A549 (cell line): ENCODE measurements at regions not wholly inside any gene's neighbourhood (a gene's known extent, or its start where the extent isn't known, plus 50 kb on each side); places are given as distances from the start of the nearest gene placed in this dataset.

Experiments
- ATAC-seq, 2 experiments: fragments of 200-7000 bp in 1 of 2; fragments of >200 bp in 1 of 2; cut with Nextera tagmentation in 1 of 2; cut with Tn5 transposase in 1 of 2; 3 replicates each; pipeline versions ENCODE4 v1.8.0 to v1.9.1; 2018 to 2020; ENCODE audit warnings: mild to moderate bottlenecking in 1 of 2, moderate library complexity in 1 of 2
- CTCF ChIA-PET: fragments of 300-600 bp; sonication (Branson Sonifier 250); formaldehyde crosslinking; extraction: SDS; loops from one replicate; lab custom pipeline; 2021; ENCODE audit warnings: antibody characterized with exemption, inconsistent platforms; lab: Yijun Ruan, JAX
- POLR2A ChIA-PET: fragments of 350-600 bp; formaldehyde crosslinking; extraction: SDS; loops from one replicate; lab custom pipeline; 2021; ENCODE audit warnings: antibody characterized with exemption, inconsistent platforms; lab: Yijun Ruan, JAX
- DNase-seq, 2 experiments: peaks; one replicate each; pipeline versions ENCODE4 v3.0.0 to v3.0.0-alpha.2; 2011 to 2016; ENCODE audit warnings: low read depth in 1 of 2, low spot score in 1 of 2
- FAIRE-seq: peaks from 2 replicates; lab custom pipeline; 2011; peaks lifted over from hg19 to GRCh38; lab: Jason Lieb, UNC
- H3K27ac ChIP-seq, 2 experiments: fragments of >200 bp; sonication (Bioruptor Twin); formaldehyde crosslinking; 3 replicates each; pipeline ENCODE4 v1.5.1; 2016 to 2017
- H3K4me1 ChIP-seq: fragments of >200 bp; sonication (Bioruptor Twin); formaldehyde crosslinking; 3 replicates; pipeline ENCODE4 v1.6.1; 2016
- H3K4me2 ChIP-seq: fragments of >200 bp; sonication (Bioruptor Twin); formaldehyde crosslinking; 3 replicates; pipeline ENCODE4 v1.6.1; 2016
- H3K4me3 ChIP-seq: fragments of >200 bp; sonication (Bioruptor Twin); formaldehyde crosslinking; 3 replicates; pipeline ENCODE4 v1.5.1; 2016
- H3K9me3 ChIP-seq: fragments of >200 bp; sonication (Bioruptor Twin); formaldehyde crosslinking; 3 replicates; pipeline ENCODE4 v1.6.1; 2016
- BHLHE40 ChIP-seq: IDR thresholded peaks from 2 replicates; pipeline ENCODE4 v1.6.1; 2012; ENCODE audit warnings: low read depth, low read length, inconsistent platforms
- CEBPB ChIP-seq, 2 experiments: fragments of >200 bp in 1 of 2; sonication (Bioruptor Twin) in 1 of 2; formaldehyde crosslinking in 1 of 2; IDR thresholded peaks; 2 replicates each; pipeline ENCODE4 v1.6.1; 2012 to 2016
- ESRRA ChIP-seq: fragments of 150-350 bp; IDR thresholded peaks from 2 replicates; pipeline ENCODE4 v1.6.1; 2014; ENCODE audit warnings: mild to moderate bottlenecking, low read length, borderline replicate concordance
- FOSL2 ChIP-seq, 2 experiments: fragments of 450-650 bp in 1 of 2; fragments of >200 bp in 1 of 2; sonication (Bioruptor Twin) in 1 of 2; formaldehyde crosslinking; IDR thresholded peaks; 2 replicates each; pipeline versions ENCODE4 v1.5.0 to v1.6.1; 2016 to 2020; ENCODE audit warnings: mild to moderate bottlenecking in 1 of 2, moderate library complexity in 1 of 2
- FOXS1 ChIP-seq: fragments of 250-450 bp; sonication (Bioruptor Pico); IDR thresholded peaks from 2 replicates; pipeline ENCODE4 v1.5.0; 2020; ENCODE audit warnings: mild to moderate bottlenecking, moderate library complexity
- HDAC2 ChIP-seq: fragments of 200-600 bp; sonication (generic); IDR thresholded peaks from 2 replicates; pipeline ENCODE4 v1.6.1; 2016
- HEYL ChIP-seq: fragments of 250-450 bp; sonication (Bioruptor Pico); IDR thresholded peaks from 2 replicates; pipeline ENCODE4 v1.8.0; 2021; ENCODE audit warnings: mild to moderate bottlenecking, moderate library complexity
- JUNB ChIP-seq: fragments of >200 bp; sonication (Bioruptor Twin); formaldehyde crosslinking; IDR thresholded peaks from 2 replicates; pipeline ENCODE4 v1.6.1; 2016
- KDM1A ChIP-seq: fragments of 200-600 bp; sonication (generic); IDR thresholded peaks from 2 replicates; pipeline ENCODE4 v1.6.1; 2016; ENCODE audit warnings: low read depth, mild to moderate bottlenecking
- KDM5A ChIP-seq: fragments of 200-600 bp; sonication (generic); IDR thresholded peaks from 2 replicates; pipeline ENCODE4 v1.6.1; 2016; ENCODE audit warnings: antibody characterized with exemption, mild to moderate bottlenecking
- NR3C1 ChIP-seq: fragments of >200 bp; sonication (Bioruptor Twin); formaldehyde crosslinking; IDR thresholded peaks from 3 replicates; pipeline ENCODE4 v1.6.1; 2017
- PHF8 ChIP-seq: fragments of 200-600 bp; sonication (generic); IDR thresholded peaks from 2 replicates; pipeline ENCODE4 v1.6.1; 2016; ENCODE audit warnings: low read depth, mild to moderate bottlenecking, antibody characterized with exemption, moderate library complexity, borderline replicate concordance
- RAD21 ChIP-seq, 2 experiments: fragments of >200 bp in 1 of 2; sonication (Bioruptor Twin) in 1 of 2; formaldehyde crosslinking in 1 of 2; IDR thresholded peaks in 1 of 2; conservative IDR thresholded peaks in 1 of 2; 2 replicates in 1 of 2; 3 replicates in 1 of 2; pipeline ENCODE4 v1.6.1; 2012 to 2018; ENCODE audit warnings: inconsistent platforms in 1 of 2
- RARB ChIP-seq: fragments of 250-450 bp; sonication (Bioruptor Pico); IDR thresholded peaks from 2 replicates; pipeline ENCODE4 v1.8.0; 2021; ENCODE audit warnings: mild to moderate bottlenecking, moderate library complexity
- RCOR1 ChIP-seq: fragments of 150-350 bp; IDR thresholded peaks from 2 replicates; pipeline ENCODE4 v1.6.1; 2014; ENCODE audit warnings: antibody characterized with exemption, low read length, low read depth
- SREBF2 ChIP-seq: fragments of 450-650 bp; IDR thresholded peaks from 2 replicates; pipeline ENCODE4 v1.6.1; 2014; ENCODE audit warnings: mild to moderate bottlenecking, moderate library complexity
- TFCP2L1 ChIP-seq: fragments of 250-450 bp; sonication (Bioruptor Pico); IDR thresholded peaks from 2 replicates; pipeline ENCODE4 v1.5.0; 2021; ENCODE audit warnings: mild to moderate bottlenecking
- TP53 ChIP-seq: fragments of 250-450 bp; sonication (Bioruptor Pico); IDR thresholded peaks from 2 replicates; pipeline ENCODE4 v1.5.0; 2021; ENCODE audit warnings: mild to moderate bottlenecking, moderate library complexity
- ZC3H11A ChIP-seq: fragments of 450-650 bp; IDR thresholded peaks from 2 replicates; pipeline ENCODE4 v1.6.1; 2014; ENCODE audit warnings: antibody characterized with exemption, mild to moderate bottlenecking
- WGBS: methylation state at CpG from one replicate; pipeline ENCODE4 v1.1.6; 2017; ENCODE audit errors: missing lambda C conversion rate; 5-methylcytosine and 5-hydroxymethylcytosine counted together

DNA sequence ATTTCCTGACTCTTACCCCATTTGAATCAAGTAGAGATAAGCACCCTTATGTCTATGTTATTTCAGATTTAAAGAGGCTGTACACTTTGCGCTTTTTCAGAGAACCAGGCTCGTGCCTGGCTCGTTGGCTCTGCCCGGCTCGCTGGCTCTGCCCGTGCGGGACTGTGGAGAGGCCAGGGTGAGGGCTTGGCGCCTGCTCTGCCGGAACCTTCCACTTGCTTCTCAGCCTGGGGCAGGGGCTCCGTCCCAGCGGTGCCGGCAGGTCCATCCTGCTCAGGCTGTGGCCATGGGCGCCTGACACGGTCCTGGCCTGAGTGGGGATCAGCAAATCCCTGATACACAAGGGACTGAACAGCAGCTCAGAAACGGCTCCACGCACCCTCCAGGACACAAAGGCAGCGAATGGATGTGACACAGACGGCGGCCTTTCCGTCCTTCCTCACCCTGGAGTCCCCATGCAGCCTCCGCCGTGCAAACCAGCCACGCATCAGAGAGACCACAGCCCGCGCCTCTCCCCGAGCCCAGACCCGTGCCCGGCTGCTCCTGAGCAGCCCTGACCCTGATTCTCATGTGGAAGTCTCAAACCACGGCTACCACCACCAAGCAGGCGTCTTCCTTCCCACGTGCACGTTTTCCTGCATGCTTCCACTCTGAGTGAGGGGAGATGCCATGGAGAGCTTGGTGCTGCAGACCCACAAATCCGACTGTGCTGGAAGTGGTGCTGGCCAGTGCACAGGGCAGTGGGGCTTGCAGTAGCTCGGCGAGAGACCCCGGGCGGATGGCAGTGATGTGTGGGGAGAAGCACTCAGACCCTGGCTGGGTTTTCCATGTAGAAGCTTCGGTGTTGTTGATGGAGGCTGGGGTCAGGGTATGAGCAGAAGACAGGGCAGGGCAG lies 233.9 kb downstream of the ERMARD start (continued):
- TF ChIP-seq KDM1A (no peak), ZC3H11A (no peak), FOXS1 (CRISPR knock-in tag) (no peak), HEYL (CRISPR knock-in tag) (no peak), CEBPB (IDR thresholded peaks at IDR 0.05) (no peak), JUNB (no peak), RARB (CRISPR knock-in tag) (no peak)

DNA sequence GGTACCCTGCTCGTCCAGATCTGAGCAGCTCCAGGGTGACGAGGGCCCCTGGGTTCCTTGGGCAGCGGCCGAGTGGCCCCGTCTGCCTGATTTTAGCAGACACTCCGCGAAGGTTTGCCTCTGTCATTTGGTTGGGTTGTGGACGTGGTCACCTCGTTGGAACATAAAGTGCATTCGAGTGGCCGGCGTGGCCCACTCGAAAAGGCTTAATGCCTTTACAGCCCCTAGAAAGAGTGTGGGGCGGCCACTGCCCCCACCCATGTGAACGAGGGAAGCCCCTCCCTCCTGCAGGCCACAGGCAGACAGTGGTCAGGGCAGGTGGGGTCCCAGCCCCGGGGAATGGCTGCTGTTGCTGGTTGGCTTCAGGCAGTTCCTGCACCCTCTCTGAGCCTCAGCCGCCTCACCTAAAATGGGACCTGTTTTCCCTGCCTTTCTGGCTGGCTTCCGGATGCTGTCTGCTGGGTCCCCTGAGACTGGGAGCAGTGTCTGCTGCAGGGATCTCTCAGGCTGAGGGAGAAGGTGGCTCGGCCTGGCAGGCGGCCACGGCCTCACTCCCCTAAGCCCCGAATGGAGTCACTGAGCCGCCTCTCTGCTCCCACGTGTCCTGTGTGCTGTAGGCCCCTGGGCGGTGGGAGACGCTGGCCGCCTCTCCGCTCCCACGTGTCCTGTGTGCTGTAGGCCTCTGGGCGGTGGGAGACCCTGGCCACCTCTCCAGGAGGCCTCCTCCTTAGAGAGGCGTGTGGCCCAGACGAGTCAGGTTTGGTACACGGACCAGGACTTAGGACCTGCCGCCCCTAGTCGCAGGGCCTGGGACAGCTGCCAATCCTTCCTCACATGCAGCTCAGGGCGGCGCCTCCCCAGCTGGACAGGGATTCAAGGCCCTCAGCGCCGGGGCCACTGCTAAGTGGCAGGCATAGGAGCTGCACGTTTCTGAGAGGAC lies 233.0 kb downstream of the ERMARD start:
- CTCF ChIA-PET = no interaction called here
- POLR2A ChIA-PET = no interaction called here
- ATAC-seq = no peak; a peak in 1 of 6 replicates
- FAIRE-seq = no peak
- TF ChIP-seq HDAC2 (no peak), TFCP2L1 (CRISPR knock-in tag) (no peak), BHLHE40 (no peak), RCOR1 (no peak), PHF8 (no peak), NR3C1 (no peak), SREBF2 (no peak), KDM5A (no peak), FOSL2 (IDR thresholded peaks at IDR 0.05) (no peak), FOSL2 (CRISPR knock-in tag; IDR thresholded peaks at IDR 0.05) (no peak), ESRRA (no peak), RAD21 (conservative IDR thresholded peaks at IDR 0.05 in 1 of 2, IDR thresholded peaks at IDR 0.05 in 1 of 2) (no peak)
- Histone ChIP-seq H3K4me3 (no peak overlapping the region), H3K27ac (no peak overlapping the region), H3K4me2 (no peak overlapping the region), H3K4me1 (no peaks in the 10 kb centered on the region), H3K9me3 (no peaks in the 10 kb centered on the region)
- WGBS = 37% methylated on average over 6 of the region's 40 CpGs
- DNase-seq = no peak

DNA sequence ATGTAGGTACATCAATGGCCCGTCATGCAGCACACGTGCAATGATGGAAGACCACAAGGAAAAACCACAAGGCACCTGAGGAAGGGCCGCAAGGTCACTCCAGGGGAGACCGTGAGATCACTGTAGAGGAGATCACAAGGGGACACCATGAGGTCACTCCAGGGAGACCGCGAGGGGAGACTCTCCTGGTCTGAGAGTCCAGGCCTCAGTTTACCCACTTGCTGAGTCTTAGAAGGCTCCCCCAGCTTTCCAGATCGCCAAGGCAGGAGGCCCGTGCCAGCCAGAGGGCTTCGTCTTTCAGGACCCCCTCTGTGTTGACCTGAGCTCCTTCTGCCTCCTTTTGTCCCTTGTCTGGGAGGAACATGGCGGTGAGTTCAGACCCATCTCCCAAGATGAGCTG lies 232.2 kb downstream of the ERMARD start:
- FAIRE-seq (no peak), DNase-seq (no peak), ATAC-seq (no peak)
- H3K4me2 ChIP-seq = no peak overlapping the region
- POLR2A ChIA-PET = no interaction called here
- H3K4me1 ChIP-seq = no peaks in the 10 kb centered on the region
- WGBS = 49% methylated on average over 9 of the region's 10 CpGs
- no peaks in the 10 kb centered on the region for H3K9me3 ChIP-seq
- CTCF ChIA-PET = no interaction called here
- no peak for TF ChIP-seq PHF8
- no peak for TF ChIP-seq CEBPB (IDR thresholded peaks at IDR 0.05)
- no peak for TF ChIP-seq TP53 (CRISPR knock-in tag)
- TF ChIP-seq, all 56 proteins: peak for 0
- Histone ChIP-seq H3K27ac (no peak overlapping the region), H3K4me3 (no peak overlapping the region)
